Left colon (tissue), 2 donors: ENCODE measurements at regions not wholly inside any gene's neighbourhood (a gene's known extent, or its start where the extent isn't known, plus 50 kb on each side); places are given as distances from the start of the nearest gene placed in this dataset.

Experiments used
- ATAC-seq: fragments of 200-7000 bp; cut with Tn5 transposase; one replicate; pipeline ENCODE4 v1.9.1; 2020; ENCODE audit warnings: mild to moderate bottlenecking, moderate library complexity
- DNase-seq, 2 donors: peaks; one replicate each; pipeline ENCODE4 v3.0.0-alpha.2; 2020
- intact Hi-C, 2 donors: fragments of 100-400 bp; cut with DNase I in 1 of 2; cut with micrococcal nuclease in 1 of 2; formaldehyde crosslinking; loops; one replicate each; pipeline versions ENCODE4 v1.11.2 to v1.14.0; 2022; cut with DNase I, micrococcal nuclease
- donor health status: DM: no; HTN: no; CAD: no.
- donor health status: DM: yes; HTN: yes; CAD: no.

DNA sequence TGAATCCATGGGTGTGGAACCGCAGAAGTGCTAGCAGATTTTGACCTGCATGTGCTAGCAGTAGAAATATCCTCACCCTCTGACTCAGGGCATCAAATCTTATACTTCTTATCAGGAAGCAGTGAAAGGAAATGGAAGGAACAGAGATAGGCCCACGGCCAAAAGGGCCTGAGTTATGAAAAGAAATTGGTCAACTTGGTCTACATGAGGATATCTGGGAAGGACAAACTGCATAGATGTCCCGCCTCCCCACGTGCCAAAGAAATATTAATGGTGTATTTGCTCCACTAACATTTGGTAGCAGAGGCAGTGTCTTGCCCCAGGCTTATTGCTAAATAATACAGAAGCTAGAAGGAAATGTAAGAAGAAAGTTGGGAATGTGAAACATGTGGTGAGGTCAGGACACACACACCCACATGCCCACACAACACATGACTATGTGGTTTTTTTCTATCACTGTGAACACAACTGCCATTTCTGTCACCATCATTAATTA, 93.6 kb upstream of the COL8A1 start:
- intact Hi-C loops: no loop called here
- peak; percentile 46 for ATAC-seq
- DNase-seq: peak; percentile 6 to 27

DNA sequence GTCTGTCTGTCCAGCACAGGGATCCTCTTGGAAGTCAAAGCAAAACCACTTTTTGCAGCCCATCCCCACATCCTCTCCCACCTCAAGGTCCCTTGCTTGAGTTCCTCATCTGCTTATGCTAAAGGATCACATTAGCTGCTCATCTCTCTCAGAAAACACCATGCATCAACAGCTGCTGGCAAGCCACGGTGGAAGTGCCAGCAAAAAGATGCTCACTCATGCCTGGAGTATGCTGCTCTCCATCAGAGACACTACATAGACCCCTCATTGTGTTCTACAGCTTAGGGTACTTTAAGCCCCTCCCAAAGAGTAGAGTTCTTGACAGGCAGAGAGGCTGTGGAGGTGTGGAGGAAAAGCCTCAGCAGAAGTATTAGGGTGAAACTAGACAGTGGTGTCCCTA, 94.6 kb upstream of the COL8A1 start:
- DNase-seq: no peak
- intact Hi-C loops: no loop called here
- ATAC-seq: no peak

DNA sequence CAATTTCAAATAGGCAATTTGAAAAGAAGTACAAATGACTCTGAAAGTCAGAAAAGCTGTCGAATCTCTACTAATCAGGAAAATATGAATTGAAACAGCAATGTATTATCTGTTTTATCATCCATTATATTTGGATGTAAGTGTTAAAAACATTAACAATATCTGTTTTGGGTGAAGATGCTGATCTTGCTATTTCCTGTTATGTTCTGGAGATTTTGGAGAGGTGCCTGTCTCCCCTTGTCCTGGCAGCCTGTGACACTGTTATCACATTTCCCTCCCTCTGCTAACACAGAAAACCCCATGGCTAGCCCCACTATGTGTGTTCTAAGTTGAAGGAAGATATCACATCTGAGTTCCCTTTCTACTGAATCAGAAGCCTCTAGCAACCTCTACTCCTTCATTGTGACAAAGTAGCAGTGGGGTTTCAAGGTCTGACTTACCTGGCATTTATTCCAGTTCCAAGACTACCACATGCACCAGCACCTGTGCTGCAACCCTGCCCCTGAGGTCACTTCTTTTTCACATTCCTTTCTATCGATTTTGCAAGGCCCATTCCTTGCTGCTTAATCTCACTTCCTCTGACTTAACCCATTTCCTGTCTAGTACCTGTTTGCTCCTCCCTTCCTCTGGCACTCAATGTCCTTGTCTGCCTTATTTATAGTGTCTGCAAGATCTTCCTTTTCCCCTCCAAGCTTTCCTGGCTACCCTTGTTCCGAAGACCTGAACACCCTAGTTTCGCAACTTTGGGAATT, 95.5 kb upstream of the COL8A1 start:
- no peak for ATAC-seq

DNA sequence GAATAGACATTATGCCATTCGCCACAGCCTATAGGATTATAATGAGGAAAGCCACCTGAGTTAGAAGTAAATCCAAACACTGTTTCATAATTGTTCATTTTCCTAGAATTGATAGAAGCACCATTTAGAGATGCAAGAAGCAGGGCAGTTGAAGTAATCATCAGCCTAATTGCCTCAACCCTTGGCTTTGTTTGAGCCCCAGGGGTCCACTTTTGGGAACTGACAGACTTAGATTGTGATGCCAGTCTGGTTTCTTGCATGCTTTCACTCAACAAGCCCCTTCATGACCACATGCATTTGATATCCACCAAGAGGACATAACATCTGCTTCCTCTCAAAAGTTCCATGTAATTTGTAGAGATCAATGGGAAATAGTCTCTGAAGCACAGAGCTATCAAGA, 97.2 kb upstream of the COL8A1 start:
- DNase-seq (no peak), ATAC-seq (no peak)
- intact Hi-C loops: no loop called here

More for the DNA sequence above, 95.5 kb upstream of the COL8A1 start:
- intact Hi-C loops: no loop called here
- DNase-seq: no peak

DNA sequence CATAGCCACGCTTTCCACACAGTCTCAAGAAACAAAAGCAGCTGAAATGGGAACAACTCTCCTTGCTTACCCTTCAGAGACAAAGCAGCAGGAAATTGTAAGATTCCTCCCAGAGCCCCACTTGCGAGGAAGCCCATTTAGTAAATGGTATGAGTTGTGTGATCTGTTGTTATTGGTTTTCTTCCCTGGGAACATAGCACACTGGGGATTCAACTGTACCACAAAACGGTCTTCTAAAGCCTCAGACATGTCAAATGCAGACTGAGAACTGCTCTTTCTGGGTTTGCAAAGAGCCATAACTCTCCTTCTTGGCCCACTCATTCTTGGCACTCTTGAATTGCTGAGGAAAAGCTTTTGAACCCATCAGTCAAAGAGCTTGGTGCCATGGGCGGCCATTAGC, 101.0 kb upstream of the COL8A1 start:
- ATAC-seq (no peak), DNase-seq (no peak)
- intact Hi-C loops: no loop called here

DNA sequence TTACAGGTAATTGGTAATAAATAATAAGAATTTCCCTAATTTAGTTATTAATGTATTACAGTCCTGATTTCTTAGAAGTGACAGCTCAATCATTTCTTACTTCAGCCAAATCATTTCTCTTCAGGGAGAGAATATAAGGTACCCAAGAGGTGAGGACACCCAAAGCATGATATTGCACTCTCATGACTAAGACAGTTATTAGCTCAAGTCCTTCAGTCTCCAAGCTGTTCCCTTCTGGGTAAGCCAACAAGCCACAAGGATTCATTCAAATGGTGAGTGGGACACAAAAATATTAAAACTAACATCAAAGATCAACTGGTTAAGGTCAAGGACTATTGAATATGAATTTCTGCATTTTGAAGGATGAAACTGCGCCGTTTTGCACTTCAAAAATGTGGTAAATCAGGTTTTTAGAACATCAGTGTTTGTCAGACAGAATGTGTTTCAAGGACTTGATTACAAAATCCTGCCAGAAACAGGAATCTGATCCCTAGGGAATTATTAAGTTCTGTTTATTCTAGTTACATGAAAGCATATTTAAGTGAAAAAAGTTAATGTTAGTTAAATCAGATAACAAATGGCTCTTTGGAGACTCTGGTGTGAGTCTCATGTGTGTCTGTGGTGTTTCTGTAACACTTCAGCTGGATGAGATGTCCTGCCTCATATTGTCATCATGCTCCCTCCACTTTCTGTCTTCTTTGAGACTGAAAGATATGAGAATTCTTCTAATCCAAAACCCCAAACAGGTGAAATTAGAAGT, 101.7 kb upstream of the COL8A1 start:
- intact Hi-C loops: no loop called here
- ATAC-seq (no peak), DNase-seq (no peak)

DNA sequence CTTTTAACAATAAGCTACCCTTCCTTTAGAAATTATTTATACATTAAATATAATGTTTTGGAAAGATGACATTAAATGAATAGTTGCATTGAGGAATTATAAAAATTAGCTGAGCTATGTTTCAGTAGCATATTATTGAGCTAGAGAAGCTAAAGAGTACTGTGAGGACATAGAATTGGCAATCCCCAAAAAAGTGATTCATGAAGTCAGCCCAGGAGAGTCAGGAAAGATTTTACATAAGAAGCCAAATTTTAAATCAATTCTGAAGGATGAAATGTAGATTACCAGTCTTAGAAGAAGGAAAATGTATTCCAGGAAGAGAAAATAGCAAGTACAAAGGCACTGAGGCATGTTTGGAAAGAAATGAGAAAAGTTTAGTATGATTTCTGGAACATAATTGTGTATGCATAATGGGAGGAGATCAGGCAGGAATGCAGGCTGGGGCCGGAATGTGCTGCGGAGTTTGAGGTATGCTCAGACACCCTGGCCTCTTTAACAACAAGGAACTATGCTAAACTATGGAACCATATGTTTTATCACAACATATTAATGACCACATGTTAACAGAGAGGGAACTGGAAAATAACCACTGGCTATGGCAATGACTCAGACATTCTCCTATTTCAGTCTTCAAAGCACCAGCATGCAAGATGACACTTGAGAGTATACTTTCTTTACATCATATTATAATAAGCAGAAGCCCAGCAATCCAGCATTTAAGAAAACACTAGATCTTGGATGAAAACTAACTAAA, 103.3 kb upstream of the COL8A1 start:
- DNase-seq: no peak
- no peak for ATAC-seq

DNA sequence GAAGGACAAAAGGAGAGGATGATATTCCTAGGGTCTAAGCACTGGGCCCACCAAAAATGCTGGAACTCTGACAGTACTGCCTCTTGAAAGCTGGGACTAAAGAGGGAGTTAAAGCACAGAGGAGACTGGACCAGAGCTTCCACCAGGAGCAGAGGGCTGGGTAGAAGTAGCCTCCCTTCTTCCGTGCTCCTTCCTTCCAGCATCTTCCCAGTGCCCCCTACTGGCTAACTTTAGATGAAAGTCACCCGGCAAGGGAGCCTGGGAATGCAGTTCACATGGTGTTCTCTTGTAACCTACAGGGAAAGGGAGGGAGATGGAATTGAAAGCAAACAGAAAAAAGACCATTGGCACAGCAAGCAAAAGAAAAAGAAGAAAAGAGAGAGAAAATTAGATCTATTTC, 106.1 kb upstream of the COL8A1 start:
- DNase-seq (peak; percentile 18 to 26), ATAC-seq (peak; percentile 64)
- intact Hi-C loops: no loop called here

More for the DNA sequence above, 103.3 kb upstream of the COL8A1 start:
- intact Hi-C loops: no loop called here

DNA sequence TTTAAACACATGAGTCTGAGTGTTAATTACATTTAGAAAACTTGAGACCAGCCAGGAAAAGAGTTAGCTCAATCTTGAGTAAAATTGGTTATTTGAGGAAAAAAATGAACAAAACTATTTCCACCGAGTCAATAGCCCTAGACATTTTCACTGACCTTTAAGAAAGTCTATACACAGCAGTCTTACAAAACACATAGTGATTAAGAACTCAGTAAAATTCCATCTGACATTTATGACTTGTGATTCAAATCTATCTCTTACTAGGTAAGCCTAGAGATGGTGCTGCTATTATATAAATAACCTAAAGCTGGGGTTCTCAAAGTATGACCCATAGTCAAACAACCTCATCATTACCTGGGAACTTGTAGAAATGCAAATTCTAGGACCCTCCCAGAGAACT, 109.1 kb upstream of the COL8A1 start:
- DNase-seq: no peak
- intact Hi-C loops: no loop called here
- ATAC-seq: no peak

DNA sequence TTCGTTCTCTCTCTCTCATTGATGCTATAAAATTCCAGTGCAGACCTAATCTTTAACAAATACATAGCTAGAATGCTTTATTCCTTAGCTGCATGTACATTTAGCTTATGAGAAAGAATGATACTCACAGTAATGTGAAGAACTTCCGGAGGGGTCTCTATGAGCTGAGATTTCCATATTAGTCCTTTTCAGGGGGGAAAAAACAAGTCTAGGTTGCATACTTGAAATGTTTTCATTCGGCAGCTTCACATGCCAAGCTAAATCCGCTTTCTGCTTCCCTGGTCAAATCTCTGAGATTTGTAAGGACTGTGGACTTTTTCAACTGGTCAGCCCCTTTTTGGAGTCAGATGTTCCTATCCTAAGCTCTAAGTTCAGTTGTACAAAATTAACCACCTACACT, 111.5 kb upstream of the COL8A1 start:
- no peak for DNase-seq
- ATAC-seq: no peak
- intact Hi-C loops: no loop called here

DNA sequence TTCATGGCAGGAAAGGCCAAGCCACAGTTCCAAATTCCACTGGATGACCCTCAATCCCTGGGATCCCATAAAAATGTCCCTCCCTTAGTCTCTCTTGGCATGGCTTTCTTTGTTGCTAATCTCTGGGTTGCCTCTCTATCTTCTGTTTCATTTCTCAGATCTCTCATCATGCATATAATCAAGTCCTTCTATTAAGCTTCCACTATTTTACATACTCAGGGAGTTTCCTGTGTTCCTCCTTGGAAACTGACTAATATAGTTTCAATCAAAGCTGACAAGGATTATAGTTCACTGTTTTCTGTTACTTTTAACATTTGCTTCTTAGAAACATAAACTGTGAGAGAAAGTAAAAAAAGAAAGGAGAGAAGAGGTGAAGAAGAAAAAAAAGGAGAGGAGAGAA, 113.8 kb upstream of the COL8A1 start:
- intact Hi-C loops: no loop called here
- DNase-seq (no peak), ATAC-seq (no peak)

DNA sequence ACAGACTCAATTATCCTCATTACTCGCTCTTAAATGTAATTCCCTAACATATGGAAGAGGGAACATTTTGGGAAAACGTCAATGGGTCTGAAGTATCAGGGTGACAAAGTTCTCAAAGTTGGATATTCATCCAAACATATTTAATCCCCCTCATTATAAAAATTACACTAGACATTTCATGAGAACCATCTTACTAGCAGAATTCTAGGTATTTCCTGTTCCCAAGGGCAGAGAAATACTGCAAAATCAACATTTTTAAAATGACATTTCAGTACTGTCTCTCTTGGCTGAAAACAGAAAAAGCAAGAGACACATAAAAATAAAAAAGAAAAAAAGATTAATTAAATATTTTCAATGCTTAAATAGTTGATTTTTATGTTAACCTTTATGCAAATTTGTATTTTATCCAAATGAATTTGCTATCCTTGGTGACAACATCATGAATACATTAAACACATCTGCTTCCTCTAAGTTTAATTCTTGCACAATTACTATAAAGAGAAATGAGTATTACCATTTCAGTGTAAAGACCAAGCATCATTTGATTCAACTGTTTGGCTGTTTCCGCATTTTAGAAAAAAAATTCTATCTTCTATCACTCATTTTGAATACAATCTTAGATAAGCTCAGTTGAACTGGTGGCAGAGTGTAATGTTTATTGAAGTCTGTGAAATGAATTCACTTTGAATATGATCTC, 114.8 kb upstream of the COL8A1 start:
- intact Hi-C loops: no loop called here
- no peak for ATAC-seq

DNA sequence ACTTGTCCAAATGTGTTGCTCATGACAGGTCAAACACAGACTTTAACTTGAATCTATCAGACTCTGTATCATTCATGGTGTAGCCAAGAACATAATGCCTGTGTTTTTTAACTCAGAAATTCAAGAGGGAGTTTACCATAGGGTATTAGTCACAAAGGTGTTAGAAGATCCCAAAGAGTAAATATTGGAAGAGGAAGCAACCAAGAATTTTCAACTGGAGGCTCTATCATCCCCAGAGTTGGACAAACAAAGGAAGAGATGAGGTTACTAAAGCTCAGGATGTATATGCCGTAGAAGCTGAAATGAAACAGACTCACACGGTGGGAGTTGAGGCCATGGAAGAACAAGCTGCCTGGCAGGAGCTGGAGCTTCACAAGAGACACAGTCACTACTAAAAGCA, 116.2 kb upstream of the COL8A1 start:
- ATAC-seq: no peak
- DNase-seq: no peak
- intact Hi-C loops: no loop called here

More for the DNA sequence above, 114.8 kb upstream of the COL8A1 start:
- no peak for DNase-seq

DNA sequence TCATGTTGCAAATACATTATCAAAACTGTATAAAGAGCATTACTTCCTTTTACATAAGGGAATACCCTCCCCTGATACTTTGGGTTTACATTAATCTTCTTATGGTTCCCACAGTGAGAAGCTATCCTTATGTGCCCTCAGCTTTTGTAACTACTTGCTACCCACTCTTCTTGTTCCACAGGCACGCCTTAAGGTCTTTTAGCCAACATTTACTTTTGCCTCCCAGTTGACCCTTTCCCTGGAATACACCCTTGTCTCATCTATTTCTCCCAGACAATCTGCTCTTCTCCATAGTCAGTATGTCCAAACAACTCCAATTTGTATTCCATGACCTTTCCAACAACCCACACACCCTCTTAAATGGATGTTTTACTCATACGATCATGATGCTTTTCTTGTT, 116.8 kb upstream of the COL8A1 start:
- intact Hi-C loops: no loop called here

DNA sequence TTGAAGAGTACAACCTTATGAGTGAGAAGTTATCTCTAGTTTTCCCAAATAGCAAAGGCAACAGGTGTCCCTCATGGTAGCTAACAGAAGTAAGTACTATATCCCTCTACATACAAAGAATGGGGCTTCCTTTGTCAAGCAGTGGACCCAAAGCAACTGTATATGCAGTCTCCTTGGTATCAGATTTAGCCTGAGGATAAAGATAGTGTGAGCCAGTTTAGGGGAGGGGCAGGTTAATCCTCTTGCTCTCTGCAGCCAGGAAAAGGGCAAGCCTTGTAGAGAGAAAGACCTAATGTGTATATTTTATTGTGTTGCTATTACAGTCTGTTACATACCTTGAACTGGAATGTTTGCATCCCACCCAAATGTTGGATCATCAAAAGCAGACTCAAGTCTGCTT, 117.9 kb upstream of the COL8A1 start:
- DNase-seq (no peak), ATAC-seq (no peak)
- intact Hi-C loops: no loop called here

More for the DNA sequence above, 116.8 kb upstream of the COL8A1 start:
- ATAC-seq: no peak
- DNase-seq: no peak

DNA sequence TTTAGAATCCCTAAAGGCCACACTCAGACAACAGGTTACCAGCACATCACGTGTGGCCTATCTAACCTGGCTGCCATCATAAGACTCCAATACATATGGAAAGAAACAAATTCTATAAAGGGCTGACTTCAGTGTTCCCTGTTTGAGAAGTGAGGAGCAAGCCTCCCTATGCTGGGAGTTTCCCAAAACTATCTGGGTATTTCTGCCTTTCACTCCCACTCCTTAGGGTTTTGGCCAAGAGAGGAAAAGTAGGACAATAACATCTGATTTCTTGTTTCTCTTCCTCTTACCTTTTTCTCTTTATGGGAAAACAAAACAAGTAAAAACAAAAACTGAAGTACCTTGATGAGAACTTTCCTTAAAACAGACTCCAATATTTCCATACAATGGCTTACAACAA, 121.5 kb upstream of the COL8A1 start:
- intact Hi-C loops: no loop called here
- ATAC-seq (no peak), DNase-seq (no peak)

DNA sequence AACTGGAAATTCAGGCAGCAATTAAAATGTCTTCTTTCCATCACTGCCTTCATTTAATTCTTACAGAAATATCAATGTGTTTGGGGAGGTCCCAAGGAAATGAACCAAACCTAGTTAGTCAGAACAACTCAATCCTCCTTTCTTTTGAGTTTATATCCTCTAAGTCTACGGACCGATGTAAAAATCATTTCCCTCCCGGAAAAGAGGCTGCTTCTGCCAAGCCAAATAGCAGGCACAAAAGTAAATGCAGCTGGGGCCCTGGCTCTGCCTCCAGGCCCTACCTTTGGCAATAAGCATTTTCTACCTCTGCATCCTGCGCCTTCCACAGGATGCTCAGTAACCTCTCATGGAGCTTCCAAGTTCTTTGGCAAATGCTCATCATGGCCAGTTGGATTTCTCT, 122.5 kb upstream of the COL8A1 start:
- ATAC-seq (no peak), DNase-seq (no peak)
- intact Hi-C loops: no loop called here

DNA sequence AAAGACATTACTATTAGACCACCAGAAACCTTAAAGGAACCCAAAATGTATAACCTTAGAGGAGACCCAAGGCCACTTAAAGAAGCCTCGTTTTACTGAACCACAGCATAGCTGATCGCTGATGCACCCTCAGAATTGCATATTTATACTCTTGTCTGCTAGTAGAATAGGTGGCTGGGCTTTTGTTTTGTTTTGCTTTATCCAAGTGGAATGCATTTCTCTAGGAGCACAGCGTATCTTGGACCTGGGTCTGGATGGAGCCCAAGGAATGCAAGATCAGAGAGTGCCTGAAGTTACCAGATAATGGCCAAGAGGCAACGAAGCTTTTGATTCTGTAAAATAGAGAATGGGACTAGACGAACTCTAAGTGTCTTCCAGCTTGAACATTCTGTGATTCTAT, 129.2 kb upstream of the COL8A1 start:
- ATAC-seq (no peak), DNase-seq (no peak)
- intact Hi-C loops: loop anchor here in 1 of 2 donors (10.0 kb wide), 2 partner anchors 176 to 246 kb away; no protein-coding TSS in a partner anchor

DNA sequence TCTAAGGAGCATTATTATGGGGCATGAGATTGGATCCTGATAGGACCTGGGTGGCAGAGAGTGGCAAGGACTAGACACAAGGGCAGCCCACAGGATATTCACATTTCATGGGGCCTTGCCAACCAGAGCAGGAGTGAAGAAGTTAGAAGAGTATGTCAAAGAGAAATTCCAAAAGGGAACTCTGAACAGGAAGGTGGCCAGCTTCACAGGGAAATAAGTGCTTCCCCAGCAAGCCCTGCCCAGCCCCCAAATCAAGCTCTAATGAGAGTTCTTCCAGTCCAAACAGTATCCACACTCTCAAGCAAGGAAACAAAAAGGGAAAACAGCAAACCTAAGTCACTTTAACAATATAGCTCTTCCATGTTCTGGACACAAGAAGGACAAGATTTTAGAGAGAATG, 130.2 kb upstream of the COL8A1 start:
- ATAC-seq: no peak
- no peak for DNase-seq
- intact Hi-C loops: loop anchor here in 1 of 2 donors (10.0 kb wide), 2 partner anchors 177 to 247 kb away; no protein-coding TSS in a partner anchor
